Fibroblast of lung (primary cell): ENCODE measurements at regions not wholly inside any gene's neighbourhood (a gene's known extent, or its start where the extent isn't known, plus 50 kb on each side); places are given as distances from the start of the nearest gene placed in this dataset.

ENCODE experiments used
- DNase-seq, 2 donors: peaks; one replicate each; pipeline versions ENCODE4 v3.0.0 to v3.0.0-alpha.2; 2010; ENCODE audit warnings: low read depth in 2 of 2
- H2AFZ ChIP-seq: 2 replicates; pipeline ENCODE4 v1.5.1; 2012; ENCODE audit warnings: low read length, control low read depth, inconsistent platforms
- H3K27ac ChIP-seq: 2 replicates; pipeline ENCODE4 v1.5.1; 2011; ENCODE audit warnings: low read length, control low read depth; ENCODE audit not compliant: insufficient read depth
- H3K27me3 ChIP-seq: 2 replicates; pipeline ENCODE4 v1.5.1; 2011; ENCODE audit warnings: mild to moderate bottlenecking, low read length; ENCODE audit not compliant: control insufficient read depth, insufficient read depth
- H3K36me3 ChIP-seq: 2 replicates; pipeline ENCODE4 v1.5.1; 2011; ENCODE audit warnings: low read length; ENCODE audit not compliant: control insufficient read depth, insufficient read depth
- H3K4me1 ChIP-seq: 2 replicates; pipeline ENCODE4 v1.5.1; 2011; ENCODE audit warnings: low read length; ENCODE audit not compliant: control insufficient read depth, insufficient read depth; ENCODE audit errors: extremely low read depth
- H3K4me2 ChIP-seq: 2 replicates; pipeline ENCODE4 v1.5.1; 2011; ENCODE audit warnings: low read length, control low read depth; ENCODE audit not compliant: insufficient read depth; ENCODE audit errors: extremely low read depth
- H3K4me3 ChIP-seq, 4 experiments: fragments of 200-600 bp in 1 of 4; sonication (generic) in 1 of 4; replicated peaks in 1 of 4; 2 replicates each; pipeline ENCODE4 v1.5.1; 2011 to 2016; ENCODE audit warnings: low read length in 4 of 4, low read depth in 3 of 4, mild to moderate bottlenecking in 3 of 4, control low read depth in 2 of 4, inconsistent platforms in 1 of 4, mixed read lengths in 1 of 4; ENCODE audit not compliant: insufficient read depth in 1 of 4; ENCODE audit errors: control extremely low read depth in 1 of 4
- H3K79me2 ChIP-seq: 2 replicates; pipeline ENCODE4 v1.5.1; 2012; ENCODE audit warnings: mild to moderate bottlenecking, low read length, inconsistent platforms; ENCODE audit not compliant: control insufficient read depth, insufficient read depth
- H3K9ac ChIP-seq: 2 replicates; pipeline ENCODE4 v1.5.1; 2011; ENCODE audit warnings: mild to moderate bottlenecking, low read length, control low read depth; ENCODE audit not compliant: insufficient read depth
- H3K9me3 ChIP-seq: 2 replicates; pipeline ENCODE4 v1.5.1; 2012; ENCODE audit warnings: low read depth, low read length; ENCODE audit not compliant: control insufficient read depth, insufficient read depth
- H4K20me1 ChIP-seq: 2 replicates; pipeline ENCODE4 v1.5.1; 2011; ENCODE audit warnings: low read length; ENCODE audit not compliant: control insufficient read depth, insufficient read depth; ENCODE audit errors: extremely low read depth
- CTCF ChIP-seq, 2 donors: IDR thresholded peaks in 1 of 2; conservative IDR thresholded peaks in 1 of 2; 1 replicate in 1 of 2; 2 replicates in 1 of 2; pipeline ENCODE4 v1.5.1; 2011 to 2012; ENCODE audit warnings: low read length in 2 of 2, control low read depth in 1 of 2, inconsistent platforms in 1 of 2, low read depth in 1 of 2, mild to moderate bottlenecking in 1 of 2
- EZH2 ChIP-seq: IDR thresholded peaks from 2 replicates; pipeline ENCODE4 v1.5.1; 2012; ENCODE audit warnings: low read length, control low read depth, mild to moderate bottlenecking; ENCODE audit errors: missing control alignments

GRCh38 chr6:167495506-167496401, 170.9 kb downstream of the TTLL2 start:
- Histone ChIP-seq H3K4me1 (no peaks in the 10 kb centered on the region), H3K27me3 (no peaks in the 10 kb centered on the region), H3K4me3 (no peak overlapping the region), H3K36me3 (no peaks in the 10 kb centered on the region), H3K9ac (no peak overlapping the region), H3K79me2 (no peaks in the 10 kb centered on the region), H3K9me3 (peaks cover 7% of the 10 kb centered on the region), H3K27ac (no peak overlapping the region), H2AFZ (no peak overlapping the region), H4K20me1 (no peaks in the 10 kb centered on the region), H3K4me2 (no peak overlapping the region)
- TF ChIP-seq EZH2 (no peak), CTCF (conservative IDR thresholded peaks at IDR 0.05 in 1 of 2, IDR thresholded peaks at IDR 0.05 in 1 of 2; ENCODE audit: low read depth in 1 of 2, low read length in 2 of 2) (no peak)
- DNase-seq: no peak

- Histone ChIP-seq H3K4me1 (no peaks in the 10 kb centered on the region), H2AFZ (no peak overlapping the region), H3K27me3 (no peaks in the 10 kb centered on the region), H3K36me3 (no peaks in the 10 kb centered on the region), H3K4me3 (no peak overlapping the region), H3K4me2 (no peak overlapping the region), H3K79me2 (no peaks in the 10 kb centered on the region), H3K9ac (no peak overlapping the region), H3K9me3 (peaks cover 7% of the 10 kb centered on the region), H4K20me1 (no peaks in the 10 kb centered on the region), H3K27ac (no peak overlapping the region)
- no peak for TF ChIP-seq CTCF (conservative IDR thresholded peaks at IDR 0.05 in 1 of 2, IDR thresholded peaks at IDR 0.05 in 1 of 2; ENCODE audit: low read depth in 1 of 2, low read length in 2 of 2)
- no peak for TF ChIP-seq EZH2
- DNase-seq: no peak
Measured at GRCh38 chr6:167496707-167497106, 171.8 kb downstream of the TTLL2 start.

- DNase-seq: no peak
- Histone ChIP-seq H3K4me2 (no peak overlapping the region), H3K9me3 (peaks cover 7% of the 10 kb centered on the region), H3K27ac (no peak overlapping the region), H2AFZ (no peak overlapping the region), H3K4me1 (no peaks in the 10 kb centered on the region), H3K27me3 (no peaks in the 10 kb centered on the region), H4K20me1 (no peaks in the 10 kb centered on the region), H3K79me2 (no peaks in the 10 kb centered on the region), H3K36me3 (no peaks in the 10 kb centered on the region), H3K9ac (no peak overlapping the region), H3K4me3 (no peak overlapping the region)
- TF ChIP-seq CTCF (conservative IDR thresholded peaks at IDR 0.05 in 1 of 2, IDR thresholded peaks at IDR 0.05 in 1 of 2; ENCODE audit: low read depth in 1 of 2, low read length in 2 of 2): no peak
- no peak for TF ChIP-seq EZH2
Measured at GRCh38 chr6:167497428-167498056, 172.7 kb downstream of the TTLL2 start.
